ENCODE measurements at regions not wholly inside any gene's neighbourhood (a gene's known extent, or its start where the extent isn't known, plus 50 kb on each side); places are given as distances from the start of the nearest gene placed in this dataset.
A peak's percentile ranks its signal among the peaks of the same experiment; 100 is the strongest.

GRCh38 chrX:106404512-106404911, 207.3 kb upstream of the RADX start:
- peak; percentile 1 for DNase-seq (ENCODE audit: low read depth)
- no peak overlapping the region for H3K4me3 ChIP-seq (replicated peaks; ENCODE audit: low read depth, low read length)
- TF ChIP-seq CTCF (IDR thresholded peaks at IDR 0.05; ENCODE audit: low read length, missing control alignments): peak; percentile 24

DNA sequence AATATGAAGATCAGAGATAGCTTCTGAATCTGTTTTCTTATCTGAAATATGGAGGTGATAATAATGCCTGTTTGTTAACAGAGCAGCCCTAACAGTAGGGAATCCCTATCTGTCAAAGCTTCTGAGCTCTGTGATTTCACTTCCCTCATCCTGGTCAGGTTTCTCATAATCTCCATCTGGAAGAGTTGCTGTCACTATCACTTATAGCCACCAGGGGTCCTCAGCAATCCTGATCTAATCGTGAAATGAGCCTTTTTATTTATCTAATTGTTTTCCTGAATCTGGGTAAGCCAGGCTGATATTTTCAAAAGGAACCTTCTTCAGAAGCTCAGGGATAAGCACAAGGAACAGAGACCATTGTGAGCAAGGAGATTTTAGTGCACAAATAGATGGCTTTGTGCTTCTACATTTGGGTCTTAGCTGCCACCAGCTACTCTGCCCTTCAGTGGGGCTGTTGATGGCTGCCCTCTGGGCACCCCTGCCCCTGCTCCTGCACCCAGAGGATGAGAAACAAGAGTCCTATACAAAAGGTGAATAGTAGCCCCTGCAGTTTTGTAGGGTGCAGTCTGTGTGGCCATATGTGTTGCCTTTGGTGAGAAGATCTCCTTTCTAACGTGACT, 196.4 kb upstream of the RADX start:
- peak; percentile 38 for DNase-seq (ENCODE audit: low read depth)
- no peak overlapping the region for H3K4me3 ChIP-seq (replicated peaks; ENCODE audit: low read depth, low read length)
- peak; percentile 65 for TF ChIP-seq CTCF (IDR thresholded peaks at IDR 0.05; ENCODE audit: low read length, missing control alignments)

DNA sequence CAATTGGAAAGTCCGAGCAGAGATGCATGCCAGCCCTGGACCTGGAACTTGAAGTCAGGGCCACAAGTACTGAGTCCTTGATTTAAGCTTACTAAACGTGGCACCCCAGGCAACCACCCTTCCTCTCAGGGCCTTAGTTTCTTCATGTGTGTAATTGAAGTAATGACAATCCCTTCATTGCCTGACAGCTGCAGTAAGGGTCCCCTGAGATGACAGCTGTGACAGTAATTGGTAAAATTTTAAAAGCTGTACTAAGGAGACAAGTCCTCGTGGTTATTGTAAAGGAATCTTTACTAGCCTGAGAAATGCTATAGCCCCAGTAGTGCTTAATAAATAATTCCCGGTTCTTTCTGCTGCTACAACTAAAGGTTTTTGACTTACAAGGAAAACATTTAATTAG, 175.1 kb upstream of the RADX start:
- TF ChIP-seq CTCF (IDR thresholded peaks at IDR 0.05; ENCODE audit: low read length, missing control alignments): no peak
- DNase-seq (ENCODE audit: low read depth): no peak
- no peak overlapping the region for H3K4me3 ChIP-seq (replicated peaks; ENCODE audit: low read depth, low read length)

GRCh38 chrX:106437407-106437806, 174.4 kb upstream of the RADX start:
- no peak for TF ChIP-seq CTCF (IDR thresholded peaks at IDR 0.05; ENCODE audit: low read length, missing control alignments)
- DNase-seq (ENCODE audit: low read depth): peak; percentile 0
- H3K4me3 ChIP-seq (replicated peaks; ENCODE audit: low read depth, low read length): no peak overlapping the region

DNA sequence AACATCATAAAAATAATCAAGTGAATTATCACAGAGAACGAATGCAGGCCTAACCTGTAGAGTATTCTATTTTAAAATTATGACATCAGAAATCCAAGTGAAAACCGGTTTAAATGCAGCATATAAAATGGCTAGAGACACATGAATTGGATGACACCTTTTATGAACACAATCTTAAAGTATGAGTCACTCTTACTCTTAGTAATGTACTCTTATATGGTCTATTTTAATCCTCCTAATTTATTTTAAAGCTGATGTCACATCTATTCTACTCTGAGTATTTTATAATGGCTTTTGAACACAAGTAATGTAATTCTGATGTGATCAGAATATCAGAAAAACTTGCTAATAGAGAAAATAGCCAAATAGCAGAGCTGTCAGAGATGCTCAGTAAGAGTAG, 161.4 kb upstream of the RADX start:
- no peak overlapping the region for H3K4me3 ChIP-seq (replicated peaks; ENCODE audit: low read depth, low read length)
- no peak for DNase-seq (ENCODE audit: low read depth)
- TF ChIP-seq CTCF (IDR thresholded peaks at IDR 0.05; ENCODE audit: low read length, missing control alignments): no peak

GRCh38 chrX:106451933-106452332, 159.8 kb upstream of the RADX start:
- DNase-seq (ENCODE audit: low read depth): no peak
- no peak for TF ChIP-seq CTCF (IDR thresholded peaks at IDR 0.05; ENCODE audit: low read length, missing control alignments)
- no peak overlapping the region for H3K4me3 ChIP-seq (replicated peaks; ENCODE audit: low read depth, low read length)

DNA sequence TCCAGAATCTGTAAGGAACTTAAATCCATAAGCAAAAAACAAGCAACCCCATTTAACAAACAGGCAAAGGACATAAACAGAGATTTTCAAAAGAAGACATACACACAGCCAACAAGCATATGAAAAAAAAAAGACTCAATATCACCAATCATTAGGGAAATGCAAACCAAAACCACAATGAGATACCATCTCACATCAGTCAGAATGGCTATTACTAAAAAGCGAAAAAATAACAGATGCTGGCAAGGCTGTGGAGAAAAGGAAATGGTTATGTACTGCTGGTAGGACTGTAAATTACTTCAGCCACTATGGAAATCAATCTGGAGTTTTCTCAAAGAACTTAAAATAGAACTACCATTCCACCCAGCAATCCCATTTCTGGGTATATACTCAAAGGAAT, 156.8 kb upstream of the RADX start:
- no peak for TF ChIP-seq CTCF (IDR thresholded peaks at IDR 0.05; ENCODE audit: low read length, missing control alignments)
- DNase-seq (ENCODE audit: low read depth): no peak
- no peak overlapping the region for H3K4me3 ChIP-seq (replicated peaks; ENCODE audit: low read depth, low read length)

Measured in fibroblast of pulmonary artery (primary cell).